ENCODE measurements at regions not wholly inside any gene's neighbourhood (a gene's known extent, or its start where the extent isn't known, plus 50 kb on each side); places are given as distances from the start of the nearest gene placed in this dataset.
A peak's percentile ranks its signal among the peaks of the same experiment; 100 is the strongest.
"Not testable (repeated sequence)": the region's sequence is repeated elsewhere in the genome, so short reads cannot be mapped to it uniquely, and the experiment has no call there.

DNA sequence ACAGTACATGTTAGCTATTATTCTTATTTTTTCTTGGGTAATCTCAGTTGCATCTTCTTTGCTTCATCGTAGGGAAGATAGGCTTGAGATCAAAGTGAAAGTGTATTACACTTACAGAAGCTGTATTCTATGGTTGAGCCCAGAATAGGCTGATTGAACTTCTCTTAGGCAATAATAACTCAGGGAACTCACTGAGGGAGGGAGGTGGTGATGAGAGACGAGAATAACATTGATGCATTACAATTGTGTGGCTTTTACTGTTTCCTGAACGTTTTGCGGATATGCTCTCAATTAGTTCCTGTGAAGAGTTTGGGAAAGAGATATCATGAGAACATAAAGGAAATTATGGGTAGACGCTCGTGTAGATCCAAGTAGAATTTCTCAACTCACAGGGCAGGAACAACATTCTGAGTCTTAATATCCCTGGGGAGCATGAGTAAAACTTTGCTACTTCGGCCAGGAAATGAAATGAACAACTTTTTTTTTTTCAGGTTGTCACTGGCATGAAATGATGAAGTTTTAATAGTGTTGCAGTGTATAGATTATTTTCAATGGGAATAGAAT is 302.2 kb downstream of the TUSC7 start:
- DNase-seq = no peak

DNA sequence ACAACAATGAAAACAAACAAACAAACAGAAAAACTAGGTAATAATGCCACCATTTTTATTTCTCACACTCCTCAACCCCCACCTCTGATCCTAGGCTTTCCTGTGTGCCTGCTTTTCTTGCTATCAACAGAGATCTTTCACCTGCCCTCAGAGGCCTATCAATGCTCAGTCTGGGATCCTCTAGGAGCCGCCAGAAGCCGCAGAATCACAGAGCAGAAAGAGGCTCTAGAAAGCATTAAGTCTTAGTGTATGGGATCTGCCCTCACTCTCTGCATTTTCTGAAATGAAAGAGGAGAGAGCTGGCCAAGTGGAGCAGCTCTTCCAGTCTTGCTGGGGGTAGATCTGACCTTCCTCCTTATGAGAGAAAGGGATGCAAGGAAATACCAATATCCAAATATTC is 306.8 kb downstream of the TUSC7 start:
- no peak for DNase-seq

DNA sequence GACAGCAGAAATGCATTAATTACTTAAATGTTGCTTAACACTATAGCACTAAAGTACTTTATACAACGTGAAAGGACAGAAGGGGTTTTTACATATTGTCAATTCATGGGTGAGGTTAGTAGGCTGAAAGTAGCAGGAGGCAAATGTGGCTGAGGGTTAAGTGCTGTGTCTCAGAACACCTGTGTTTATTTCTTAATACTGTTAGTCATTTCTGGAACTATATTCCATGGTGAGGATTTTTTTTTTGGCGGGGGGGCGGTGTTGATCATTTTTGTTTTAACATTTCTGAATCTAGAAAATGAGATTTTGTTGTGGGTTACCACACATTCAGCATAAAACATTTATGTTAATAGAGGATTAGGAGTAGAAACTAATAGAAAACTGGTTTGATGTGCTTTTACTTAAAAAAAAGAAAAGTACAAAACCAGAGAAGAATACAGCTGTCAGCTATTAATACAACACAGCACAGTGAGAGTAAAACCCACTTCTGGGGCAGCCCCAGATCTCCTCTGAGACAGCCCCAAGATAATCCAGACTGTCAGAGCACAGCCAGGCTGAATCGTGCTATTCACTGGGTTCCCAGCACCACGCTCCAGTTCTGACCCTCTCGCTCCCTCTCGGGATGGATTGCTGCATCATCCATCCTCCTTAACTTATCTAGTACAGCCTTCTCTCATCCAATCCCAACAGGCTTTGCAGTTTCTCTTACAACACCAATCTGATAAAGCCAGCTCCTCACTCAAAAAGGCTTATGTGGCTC is 307.7 kb downstream of the TUSC7 start:
- no peak for DNase-seq

DNA sequence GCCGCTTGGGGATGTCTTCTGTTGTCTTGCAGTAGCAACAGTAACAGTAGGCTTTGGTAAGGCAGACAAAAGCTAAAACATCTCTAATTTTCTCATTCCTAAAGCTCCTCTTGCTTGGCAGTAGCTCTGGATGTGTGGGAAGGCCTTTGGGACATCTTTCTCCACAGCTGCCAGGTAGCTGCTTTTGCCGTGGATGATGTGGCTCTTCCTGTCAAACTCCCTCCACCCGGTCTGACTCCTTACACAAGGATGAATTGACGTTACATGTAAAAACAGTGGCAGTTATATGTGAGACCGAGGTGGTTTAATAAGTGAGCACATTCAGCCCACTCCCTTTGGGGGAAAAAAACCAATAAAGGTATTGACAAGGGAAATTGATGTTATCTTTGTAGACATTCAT is 309.1 kb downstream of the TUSC7 start:
- DNase-seq = no peak

GRCh38 chr3:117019082-117019713 is 309.6 kb downstream of the TUSC7 start:
- peak; percentile 38 for DNase-seq

DNA sequence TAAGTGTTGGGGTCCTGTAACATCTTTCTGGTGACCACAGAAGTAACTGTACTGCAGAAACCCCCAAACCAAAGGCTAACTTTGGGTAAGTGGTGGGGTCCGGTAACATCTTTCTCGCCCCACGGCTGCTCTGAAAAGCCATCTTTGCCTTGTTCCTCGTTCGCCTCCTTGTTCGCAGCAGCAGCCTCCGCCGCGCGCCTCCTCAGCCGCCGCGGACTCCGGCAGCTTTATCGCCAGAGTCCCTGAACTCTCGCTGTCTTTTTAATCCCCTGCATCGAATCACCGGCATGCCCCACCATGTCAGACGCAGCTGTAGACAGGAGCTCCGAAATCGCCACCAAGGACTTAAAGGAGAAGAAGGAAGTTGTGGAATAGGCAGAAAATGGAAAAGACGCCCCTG is 316.8 kb downstream of the TUSC7 start:
- no peak for DNase-seq

DNA sequence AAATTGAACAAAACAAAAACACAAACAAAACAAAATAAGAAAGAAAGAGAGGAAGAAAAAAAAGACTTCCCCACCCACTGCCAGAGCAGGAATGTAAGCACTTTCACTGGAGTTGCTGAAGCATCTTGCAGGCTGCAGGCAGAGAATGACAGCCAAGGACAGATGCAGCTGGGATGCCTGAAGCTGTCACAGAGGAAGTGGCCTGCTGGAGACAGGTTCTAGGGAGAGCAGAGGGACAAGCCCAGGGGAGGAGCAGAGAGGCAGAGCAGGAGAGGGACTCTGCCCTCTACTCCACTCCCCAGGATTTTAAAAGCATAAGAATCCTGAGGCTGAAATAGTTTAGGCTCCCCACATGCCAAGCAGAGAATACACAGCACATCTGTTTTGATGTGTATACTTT is 326.2 kb downstream of the TUSC7 start:
- DNase-seq = no peak

DNA sequence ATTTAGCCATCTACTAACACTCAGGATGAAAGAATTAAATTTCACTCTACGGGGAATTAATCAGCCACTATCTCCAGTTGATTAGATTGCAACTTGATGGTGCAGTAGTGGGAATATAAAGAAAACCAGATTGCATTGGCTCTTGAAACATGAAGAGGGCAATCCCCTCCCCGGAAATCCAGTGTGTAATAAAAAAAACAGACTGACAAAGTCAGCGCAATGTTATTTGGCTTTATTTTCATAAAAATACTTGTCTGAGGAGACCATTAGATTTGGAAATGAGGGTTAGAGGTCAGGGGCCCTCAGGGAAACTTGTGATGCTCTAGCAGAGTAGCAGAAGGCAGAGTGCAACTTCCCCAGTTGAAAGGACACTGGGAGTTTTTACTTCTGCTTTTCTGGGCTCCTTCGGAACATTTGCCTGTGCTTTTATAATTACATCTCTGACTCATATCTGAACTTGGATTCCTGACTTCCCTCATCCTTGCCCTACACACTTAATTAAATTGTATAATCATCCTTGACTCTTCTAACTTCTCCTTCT is 326.8 kb downstream of the TUSC7 start:
- no peak for DNase-seq

GRCh38 chr3:117045143-117045542 is 335.6 kb downstream of the TUSC7 start:
- no peak for DNase-seq

GRCh38 chr3:117047951-117048705 is 338.5 kb downstream of the TUSC7 start:
- no peak for DNase-seq

DNA sequence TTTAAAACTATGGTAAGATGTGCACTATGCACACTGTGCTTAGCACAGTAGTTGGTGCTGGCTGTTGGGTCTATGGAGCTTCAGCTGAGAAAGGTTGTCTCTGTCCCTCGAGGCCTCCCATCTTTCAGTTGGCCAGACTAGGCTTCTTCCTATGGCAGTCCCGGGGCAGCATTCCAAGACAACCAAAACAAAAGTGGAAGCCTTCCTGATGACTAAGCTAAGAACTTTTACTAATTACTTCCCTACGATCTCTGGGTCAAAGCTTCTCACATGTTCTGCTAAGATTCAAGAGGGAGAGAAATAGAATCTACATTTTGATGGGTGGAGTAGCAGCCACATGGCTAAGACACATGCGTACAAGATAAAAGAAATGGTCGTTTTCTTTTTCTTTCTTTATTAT is 342.8 kb downstream of the TUSC7 start:
- DNase-seq = no peak

- no peak for DNase-seq
These were observed 345.0 kb downstream of the TUSC7 start for GRCh38 chr3:117054556-117054955.

GRCh38 chr3:117056946-117057345 is 347.4 kb downstream of the TUSC7 start:
- DNase-seq = not testable (repeated sequence)

GRCh38 chr3:117059067-117059955 is 349.7 kb downstream of the TUSC7 start:
- peak; percentile 4 for DNase-seq

DNA sequence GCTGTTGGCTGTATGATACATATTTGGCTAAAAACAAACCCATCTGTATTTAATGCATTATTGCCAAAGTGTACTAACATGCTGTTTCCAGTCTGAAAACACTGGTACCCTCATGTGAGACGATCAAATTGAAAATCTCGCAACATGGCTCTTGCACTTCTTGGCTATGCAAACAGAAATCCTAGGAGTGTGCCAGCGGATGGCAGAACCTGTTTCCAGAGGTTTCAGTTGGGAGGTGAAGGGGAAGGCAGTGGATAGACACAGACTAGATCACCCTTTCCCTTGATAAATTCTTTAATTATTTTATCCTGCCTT is 350.3 kb downstream of the TUSC7 start:
- DNase-seq = no peak

GRCh38 chr3:117063930-117064329 is 354.4 kb downstream of the TUSC7 start:
- DNase-seq = no peak

DNA sequence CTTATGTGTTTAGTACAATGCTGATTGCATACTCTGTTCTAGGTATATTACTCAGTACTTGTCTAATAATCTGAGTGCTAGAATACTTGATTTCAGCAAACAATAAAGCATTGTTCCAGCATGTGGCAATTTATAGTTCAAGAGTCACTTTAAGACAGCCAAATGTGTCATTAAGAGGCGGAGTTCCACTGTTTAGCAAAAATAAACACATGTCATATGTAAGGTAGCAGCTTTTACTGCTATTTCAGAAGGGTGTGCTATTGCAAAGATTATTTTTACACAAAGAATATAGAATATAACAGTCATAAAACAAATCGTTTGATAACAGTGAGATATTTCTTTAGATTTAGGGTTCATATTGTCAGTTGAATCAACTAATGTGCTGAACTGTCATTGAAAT is 358.7 kb downstream of the TUSC7 start:
- no peak for DNase-seq

DNA sequence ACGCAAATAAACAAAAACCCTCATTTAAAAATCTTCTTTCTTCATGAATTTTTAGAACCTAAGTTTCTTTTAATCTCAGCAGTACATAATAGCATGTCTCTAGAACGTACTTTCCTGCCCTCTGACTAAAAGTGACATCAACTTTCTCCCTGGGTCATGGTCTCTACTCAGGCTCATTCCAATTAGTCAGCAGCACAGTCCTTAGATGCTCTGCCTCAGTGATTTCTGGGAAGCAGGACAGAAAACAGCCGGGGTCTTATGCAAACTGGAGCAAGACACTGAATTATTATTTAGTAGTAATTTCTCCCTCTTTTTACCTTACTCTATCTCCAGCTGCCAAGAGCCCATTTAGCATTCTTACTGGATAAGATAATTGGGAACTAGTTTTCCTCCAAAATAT is 365.2 kb downstream of the TUSC7 start:
- DNase-seq = no peak

GRCh38 chr3:117079997-117080396 is 370.4 kb downstream of the TUSC7 start:
- DNase-seq = no peak

DNA sequence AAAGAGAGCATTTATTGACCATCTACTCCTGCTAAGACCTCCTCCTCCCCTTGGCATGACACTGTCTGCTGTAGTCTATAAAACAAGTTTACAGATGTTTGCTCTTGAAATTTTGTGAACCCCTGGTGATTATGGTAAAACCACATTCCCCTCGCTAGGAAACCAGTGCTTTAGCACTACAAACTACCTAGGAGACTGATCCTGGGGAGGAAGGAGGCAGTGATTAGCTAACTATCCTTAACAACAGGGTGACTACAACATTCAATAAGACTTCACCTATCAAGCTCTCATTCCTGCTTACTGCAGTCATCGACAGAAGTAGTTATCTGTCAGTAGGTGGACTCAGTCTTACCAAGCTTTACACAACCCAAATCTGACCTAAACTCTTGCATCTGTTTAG is 371.3 kb downstream of the TUSC7 start:
- DNase-seq = no peak

GRCh38 chr3:117084277-117084676 is 374.7 kb downstream of the TUSC7 start:
- no peak for DNase-seq

GRCh38 chr3:117084739-117085270 is 375.2 kb downstream of the TUSC7 start:
- no peak for DNase-seq
